ENCODE measurements at regions not wholly inside any gene's neighbourhood (a gene's known extent, or its start where the extent isn't known, plus 50 kb on each side); places are given as distances from the start of the nearest gene placed in this dataset.

GRCh38 chr12:75805320-75805719 lies 226.3 kb downstream of the PHLDA1 start:
- TF ChIP-seq CTCF (IDR thresholded peaks at IDR 0.05) (no peak), EP300 (IDR thresholded peaks at IDR 0.05) (no peak)
